HepG2 (cell line): ENCODE measurements at regions not wholly inside any gene's neighbourhood (a gene's known extent, or its start where the extent isn't known, plus 50 kb on each side); places are given as distances from the start of the nearest gene placed in this dataset.

Experiments used
- NFE2L1 ChIP-seq: sonication (generic); formaldehyde crosslinking; IDR thresholded peaks from 2 replicates; pipeline ENCODE4 v1.4.0; 2020; ENCODE audit warnings: missing genetic modification reagents, mild to moderate bottlenecking, borderline replicate concordance
- RELA ChIP-seq: sonication (generic); formaldehyde crosslinking; IDR thresholded peaks from 2 replicates; pipeline ENCODE4 v1.4.0; 2020; ENCODE audit warnings: missing genetic modification reagents
- ZBTB7A ChIP-seq: sonication (generic); formaldehyde crosslinking; IDR thresholded peaks from 2 replicates; pipeline ENCODE4 v1.8.0; 2022; ENCODE audit warnings: mild to moderate bottlenecking, missing genetic modification reagents

GRCh38 chr2:103276869-103277268, 515.0 kb downstream of the TMEM182 start:
- TF ChIP-seq RELA (CRISPR knock-in tag) (no peak), ZBTB7A (CRISPR knock-in tag) (no peak), NFE2L1 (CRISPR knock-in tag) (no peak)
